ENCODE measurements at regions not wholly inside any gene's neighbourhood (a gene's known extent, or its start where the extent isn't known, plus 50 kb on each side); places are given as distances from the start of the nearest gene placed in this dataset.

- no peak for TF ChIP-seq CTCF (IDR thresholded peaks at IDR 0.05; ENCODE audit: low read depth, low read length)
- TF ChIP-seq EZH2phosphoT487 (IDR thresholded peaks at IDR 0.05; ENCODE audit: low read depth) = no peak
Measured at GRCh38 chr12:45623221-45623620, 106.3 kb upstream of the ARID2 start.
